NOMO-1 treated with DMSO at 0.1 percent for 48 hours (cell line): ENCODE measurements at regions not wholly inside any gene's neighbourhood (a gene's known extent, or its start where the extent isn't known, plus 50 kb on each side); places are given as distances from the start of the nearest gene placed in this dataset.
A peak's percentile ranks its signal among the peaks of the same experiment; 100 is the strongest.
"Not testable (repeated sequence)": the region's sequence is repeated elsewhere in the genome, so short reads cannot be mapped to it uniquely, and the experiment has no call there.

ENCODE experiments used
- DNase-seq: peaks from one replicate; lab custom pipeline; 2025; ENCODE audit not compliant: unreplicated experiment; lab: John Stamatoyannopoulos, UW

- not testable (repeated sequence) for DNase-seq
Observed at GRCh38 chr16:22651111-22651817, 140.6 kb downstream of the NPIPB5 start.

GRCh38 chr16:22652463-22652845 lies 141.8 kb downstream of the NPIPB5 start:
- no peak for DNase-seq

- DNase-seq, result no peak
Observed at GRCh38 chr16:22653876-22654275, 143.2 kb downstream of the NPIPB5 start.

- not testable (repeated sequence) for DNase-seq
Observed at GRCh38 chr16:22656573-22656972, 145.9 kb downstream of the NPIPB5 start.

- no peak for DNase-seq
Observed at GRCh38 chr16:22659933-22660332, 149.2 kb downstream of the NPIPB5 start.

GRCh38 chr16:22660441-22661160 lies 149.9 kb downstream of the NPIPB5 start:
- DNase-seq, result peak; percentile 89

GRCh38 chr16:22661161-22661647 lies 150.5 kb downstream of the NPIPB5 start:
- no peak for DNase-seq

- not testable (repeated sequence) for DNase-seq
Observed at GRCh38 chr16:22662958-22663357, 151.0 kb upstream of the HS3ST2 start.

- no peak for DNase-seq
Observed at GRCh38 chr16:22663389-22664064, 150.4 kb upstream of the HS3ST2 start.

- DNase-seq, result no peak
Observed at GRCh38 chr16:22664132-22664531, 149.8 kb upstream of the HS3ST2 start.

GRCh38 chr16:22664561-22664997 lies 149.4 kb upstream of the HS3ST2 start:
- DNase-seq, result no peak

- no peak for DNase-seq
Observed at GRCh38 chr16:22665048-22665797, 148.7 kb upstream of the HS3ST2 start.

GRCh38 chr16:22665803-22666202 lies 148.2 kb upstream of the HS3ST2 start:
- no peak for DNase-seq

- DNase-seq, result no peak
Observed at GRCh38 chr16:22668318-22668717, 145.6 kb upstream of the HS3ST2 start.

GRCh38 chr16:22670044-22670536 lies 143.9 kb upstream of the HS3ST2 start:
- DNase-seq, result no peak

GRCh38 chr16:22670551-22671041 lies 143.4 kb upstream of the HS3ST2 start:
- DNase-seq, result no peak

GRCh38 chr16:22671301-22672076 lies 142.5 kb upstream of the HS3ST2 start:
- DNase-seq, result no peak

GRCh38 chr16:22672830-22673210 lies 141.1 kb upstream of the HS3ST2 start:
- DNase-seq, result no peak

- DNase-seq, result no peak
Observed at GRCh38 chr16:22673421-22673831, 140.5 kb upstream of the HS3ST2 start.

- no peak for DNase-seq
Observed at GRCh38 chr16:22674832-22675191, 139.2 kb upstream of the HS3ST2 start.
